Fibroblast of peridontal ligament (primary cell): ENCODE measurements at regions not wholly inside any gene's neighbourhood (a gene's known extent, or its start where the extent isn't known, plus 50 kb on each side); places are given as distances from the start of the nearest gene placed in this dataset.

Source experiments
- DNase-seq: peaks from one replicate; pipeline ENCODE4 v3.0.0-alpha.2; 2010; ENCODE audit errors: extremely low read depth

DNA sequence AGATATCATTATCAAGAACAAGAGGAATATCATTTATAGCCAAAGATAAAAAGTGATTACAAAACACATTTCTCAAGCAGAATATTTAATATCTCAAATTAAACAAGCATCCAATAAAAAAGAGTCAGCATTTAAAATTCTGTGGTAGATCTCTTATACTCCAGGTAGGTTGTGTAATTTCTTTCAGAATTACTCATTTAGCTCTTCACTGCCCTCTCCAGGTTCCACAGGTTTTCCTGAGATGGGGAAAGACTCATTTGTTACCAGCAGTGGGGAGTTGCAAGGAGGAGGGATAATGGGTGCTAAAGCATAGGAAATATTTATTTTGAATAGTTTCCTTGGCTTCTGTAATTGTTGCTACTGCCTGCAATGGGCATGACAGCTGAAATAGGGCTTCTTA lies 83.1 kb upstream of the RASGRP1 start:
- DNase-seq, result peak; percentile 3

DNA sequence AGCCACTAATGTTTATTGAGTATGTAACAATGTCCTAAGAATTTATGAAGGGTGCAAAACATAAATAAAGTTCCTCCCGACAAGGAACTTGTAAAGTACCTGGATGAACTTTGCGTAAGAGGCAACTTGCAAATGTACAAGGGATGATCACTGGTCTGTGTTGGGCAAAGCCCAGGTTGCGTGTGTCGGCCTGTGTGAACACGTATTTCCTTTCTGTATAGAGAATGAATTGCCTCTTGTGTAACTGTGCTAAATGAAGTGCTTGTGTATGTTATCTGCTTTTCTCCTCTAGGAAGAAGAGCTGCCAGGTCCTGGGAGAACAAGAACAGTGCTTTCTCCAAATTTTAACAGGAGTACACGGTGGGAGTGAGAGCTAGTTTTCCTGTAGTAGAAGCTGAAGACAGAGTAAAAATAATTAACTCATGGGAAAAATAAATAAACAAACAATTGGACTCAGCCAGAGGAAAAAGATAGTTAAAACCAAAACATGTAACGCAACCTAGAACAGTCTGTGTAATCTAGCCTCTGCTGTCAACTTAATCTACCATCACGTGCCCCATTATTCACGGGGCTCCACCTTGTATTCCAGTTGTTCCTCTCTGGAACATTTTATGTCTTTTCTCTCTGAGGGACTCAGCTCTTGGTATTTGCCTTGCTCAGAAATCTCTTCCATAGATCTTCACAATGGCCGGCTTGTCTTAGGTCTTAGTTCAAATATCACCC lies 83.7 kb upstream of the RASGRP1 start:
- DNase-seq, result no peak

DNA sequence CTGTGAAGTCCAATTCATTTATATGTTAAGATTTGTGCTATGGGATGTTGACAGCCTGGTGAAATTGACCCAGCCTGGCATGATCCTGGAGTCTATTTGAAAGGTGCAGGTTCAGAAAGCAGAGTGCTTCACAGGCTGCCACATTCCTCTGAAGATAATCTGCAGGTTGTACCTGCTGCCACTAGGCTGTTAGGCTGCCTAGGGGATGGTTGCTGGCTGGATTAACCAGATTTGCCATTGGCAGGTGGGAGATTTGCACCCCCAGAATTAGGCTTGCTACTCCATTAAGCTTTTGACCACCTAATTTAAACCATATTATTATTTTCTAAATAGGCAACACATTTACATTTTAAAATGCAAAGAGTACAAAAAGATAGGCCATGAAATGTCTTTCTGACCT lies 85.8 kb upstream of the RASGRP1 start:
- no peak for DNase-seq

DNA sequence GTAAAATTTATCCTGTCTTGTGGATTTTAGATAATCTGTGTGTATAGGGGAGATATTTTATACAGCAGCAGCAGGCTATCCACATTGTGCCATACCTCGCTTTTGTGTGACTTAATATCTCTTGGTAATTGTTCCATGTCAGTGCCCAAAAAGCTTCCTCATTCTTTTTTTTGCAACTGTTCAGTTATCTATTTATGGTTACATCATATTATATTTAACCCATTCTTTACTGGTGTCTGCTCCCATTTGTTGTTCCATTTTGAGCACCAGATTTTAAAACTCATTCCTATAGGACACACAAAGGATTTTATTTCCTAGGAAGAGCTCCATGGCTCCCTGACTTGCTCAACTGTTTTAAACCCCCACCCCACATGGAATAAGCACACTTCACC lies 86.3 kb upstream of the RASGRP1 start:
- DNase-seq, result no peak

DNA sequence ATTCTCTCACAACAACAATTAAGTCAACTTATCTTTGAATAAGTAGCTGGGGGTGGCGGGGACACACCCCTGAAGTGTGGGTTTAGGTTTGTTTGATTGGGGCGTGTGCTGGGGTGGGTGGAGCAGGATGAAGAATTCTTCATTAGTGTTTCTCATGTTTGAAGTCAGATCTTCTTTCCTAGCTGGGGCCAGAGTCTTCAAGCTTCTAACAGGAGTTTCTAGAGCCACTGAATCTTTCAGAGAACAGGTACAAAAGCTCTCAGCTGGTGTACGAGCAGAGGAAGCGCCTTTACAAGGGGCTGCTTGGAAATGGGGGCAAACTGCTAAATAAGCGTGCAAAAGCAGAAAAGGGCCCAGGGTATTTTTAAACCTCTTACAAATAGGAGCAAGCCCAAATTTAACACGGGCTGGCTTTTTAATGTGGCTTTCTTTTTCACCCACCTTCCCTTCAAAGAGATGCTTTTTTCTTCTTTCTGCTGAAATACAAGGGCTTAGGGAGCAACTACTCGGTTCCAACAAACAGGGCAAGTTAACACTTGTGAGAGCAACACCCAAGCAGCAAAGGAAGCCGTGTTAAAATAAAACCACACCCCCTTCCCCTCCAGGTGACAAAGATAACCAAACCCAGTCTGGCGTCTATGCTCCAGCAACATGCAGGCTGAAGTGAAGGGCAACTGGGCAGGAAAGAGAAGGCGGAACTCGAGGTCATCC lies 86.9 kb upstream of the RASGRP1 start:
- no peak for DNase-seq

DNA sequence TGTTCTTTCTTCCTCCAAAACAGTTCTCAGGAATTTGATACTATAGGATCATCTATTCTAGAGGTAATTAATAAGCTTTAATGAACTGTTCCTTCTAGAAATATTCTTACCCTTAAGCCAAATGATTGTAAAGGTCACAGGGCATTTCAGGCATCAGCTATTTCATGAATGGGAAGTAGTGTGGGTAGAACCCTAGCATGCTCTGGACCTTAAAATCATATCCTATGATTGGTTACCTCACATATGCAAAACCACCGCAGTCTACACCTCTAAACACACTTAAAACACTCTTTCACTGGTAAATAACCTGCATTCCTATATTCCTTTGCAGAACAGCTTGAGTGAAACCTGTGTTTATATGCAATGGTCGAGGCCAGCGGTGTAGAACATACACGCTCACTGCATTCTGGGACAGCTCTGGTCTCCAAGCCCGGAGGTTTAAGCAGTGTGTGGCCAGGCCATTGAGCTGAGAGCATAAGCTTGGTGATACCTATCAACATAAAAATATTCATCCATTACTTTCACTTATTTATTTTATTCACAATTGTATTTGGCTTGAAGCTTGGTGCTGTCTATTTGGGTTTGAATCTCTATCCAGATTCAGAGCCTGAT lies 87.7 kb upstream of the RASGRP1 start:
- no peak for DNase-seq

DNA sequence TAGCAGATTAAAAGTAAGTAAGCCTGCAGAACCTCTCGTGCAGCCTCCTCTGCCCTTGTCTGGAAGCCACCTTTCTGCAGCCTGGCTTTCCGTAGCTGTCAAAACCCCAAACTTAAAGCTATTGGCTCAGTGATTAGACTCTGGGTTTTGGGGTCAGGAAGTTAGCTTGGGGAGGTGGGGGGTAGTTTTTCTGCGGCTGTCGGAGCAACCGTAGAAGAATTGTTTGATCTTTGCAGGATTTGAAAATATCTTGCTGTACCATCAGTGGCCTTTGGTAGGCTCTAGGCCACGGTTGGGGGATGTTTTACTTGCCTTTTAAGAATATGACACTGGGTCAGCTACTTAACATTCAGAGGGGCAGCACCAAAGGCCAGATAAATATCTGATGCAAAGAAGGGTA lies 88.4 kb upstream of the RASGRP1 start:
- no peak for DNase-seq

DNA sequence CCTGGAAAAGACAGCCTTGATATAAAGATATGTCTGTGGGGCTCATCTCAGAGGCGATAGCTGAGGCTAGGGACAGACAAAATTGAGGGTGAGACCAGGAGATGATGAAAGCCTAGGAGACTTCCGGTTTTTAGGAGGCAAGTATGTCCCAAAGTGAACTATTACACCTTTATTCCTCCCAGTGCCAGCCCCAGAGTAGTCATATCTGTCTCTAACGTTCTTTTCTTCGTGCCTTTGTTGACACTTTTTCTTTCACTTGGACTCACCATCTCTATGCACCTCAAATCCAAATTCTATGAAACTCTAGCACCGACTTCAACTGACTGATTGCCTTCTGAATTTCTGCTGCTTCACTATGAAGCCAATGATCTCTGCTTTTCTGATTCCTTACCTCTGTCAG lies 93.8 kb upstream of the RASGRP1 start:
- DNase-seq, result no peak

DNA sequence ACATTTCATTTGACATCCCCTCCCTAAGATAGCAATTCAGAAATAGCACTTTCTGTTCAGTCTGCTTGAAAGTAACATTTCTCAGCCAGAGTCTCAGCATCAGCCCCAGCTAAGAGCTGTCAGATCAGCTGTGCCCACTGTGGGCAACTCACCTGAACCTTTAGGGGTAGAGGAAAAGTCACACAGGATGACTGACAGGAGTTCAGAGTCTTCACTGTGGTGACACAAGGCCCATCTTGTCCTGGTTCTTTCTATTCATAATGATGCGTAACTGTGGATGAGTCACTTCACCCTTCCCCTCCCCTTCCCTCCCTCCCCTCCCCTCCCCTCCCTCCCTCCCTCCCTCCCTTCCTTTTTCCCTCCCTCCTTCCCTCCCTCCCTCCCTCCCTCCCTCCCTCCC lies 96.1 kb upstream of the RASGRP1 start:
- DNase-seq, result no peak

DNA sequence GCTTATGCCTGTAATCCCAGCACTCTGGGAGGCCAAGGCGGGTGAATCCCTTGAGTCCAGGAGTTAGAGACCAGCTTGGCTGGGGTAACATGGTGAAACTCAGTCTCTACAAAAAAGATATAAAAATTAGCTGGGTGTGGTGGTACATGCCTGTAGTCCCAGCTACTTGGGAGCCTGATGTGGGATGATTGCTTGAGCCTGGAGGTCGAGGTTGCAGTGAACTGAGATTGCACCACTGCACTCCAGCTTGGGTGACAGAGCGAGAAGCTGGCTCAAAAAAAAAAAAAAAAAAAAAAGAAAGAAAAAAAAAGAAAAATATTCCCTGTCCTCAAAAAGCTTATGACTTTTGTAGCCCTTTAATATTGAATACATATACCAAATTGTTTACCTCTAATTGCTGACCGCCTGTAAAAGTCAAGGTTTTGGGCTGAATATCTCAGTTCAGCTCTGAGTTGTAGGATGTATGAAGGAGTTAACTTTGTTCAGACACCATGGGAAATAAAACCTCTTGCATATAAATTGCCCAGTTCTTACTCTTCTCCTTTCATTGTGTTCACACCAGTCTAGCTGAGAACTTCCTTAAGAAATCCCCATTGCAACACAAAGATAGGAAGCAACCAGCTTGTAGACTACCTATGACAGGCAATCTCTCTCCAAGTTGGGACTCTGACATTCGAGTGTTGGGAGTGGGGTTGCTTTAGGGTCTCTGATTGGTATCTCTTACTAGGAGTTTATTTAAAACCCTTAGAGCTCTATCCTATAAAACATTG lies 97.6 kb upstream of the RASGRP1 start:
- DNase-seq, result no peak

DNA sequence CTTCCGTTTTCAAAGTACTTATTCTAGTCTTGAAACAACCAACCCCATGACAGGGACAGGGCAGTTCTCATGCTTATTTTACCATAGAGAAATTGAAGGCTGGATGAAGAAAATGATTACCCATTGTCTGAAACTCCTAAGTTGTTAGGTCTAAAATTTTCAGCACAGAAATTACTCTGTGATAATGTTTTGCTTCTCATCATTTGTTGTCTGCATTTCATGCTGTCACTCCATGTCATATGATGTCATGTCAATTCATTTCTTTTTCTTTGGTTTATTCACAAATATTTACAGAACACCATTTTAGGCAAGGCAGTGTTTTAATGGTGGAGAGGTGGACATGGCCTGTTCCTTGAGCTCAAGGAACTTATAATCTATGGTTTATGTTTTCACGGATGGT lies 98.2 kb upstream of the RASGRP1 start:
- no peak for DNase-seq

DNA sequence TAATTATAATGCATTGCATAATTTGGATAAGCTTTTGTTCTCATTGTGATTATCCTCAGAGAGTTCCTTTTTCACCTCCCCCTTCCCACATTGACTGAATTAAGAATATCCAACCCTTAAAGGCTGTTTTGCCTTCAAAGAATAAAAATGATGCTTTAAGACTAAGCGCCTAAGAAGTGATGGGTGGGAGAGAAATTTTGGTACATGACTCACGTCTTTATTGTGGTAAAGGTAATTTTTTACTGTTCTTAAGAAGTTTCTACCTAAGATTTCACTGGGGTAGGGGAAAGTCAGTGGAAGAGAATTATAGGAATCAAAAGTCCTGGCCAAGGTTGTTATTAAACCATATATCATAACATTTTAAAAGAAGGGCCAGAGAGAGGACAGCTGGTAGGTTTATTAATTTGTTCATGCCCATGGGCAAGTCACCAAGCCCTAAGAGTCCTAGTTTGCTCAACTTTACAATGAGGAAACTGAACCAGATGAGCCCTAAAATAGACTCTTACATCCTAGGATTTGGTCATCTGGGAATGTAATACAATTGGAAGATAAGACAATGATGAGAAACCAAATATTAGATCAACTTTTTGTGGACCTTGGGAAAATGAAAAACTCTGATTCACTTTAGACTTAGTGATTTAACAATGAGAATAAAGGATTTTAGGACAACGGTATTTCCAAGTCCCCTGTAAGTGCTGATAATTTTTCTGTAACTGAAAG lies 101.1 kb upstream of the RASGRP1 start:
- no peak for DNase-seq

DNA sequence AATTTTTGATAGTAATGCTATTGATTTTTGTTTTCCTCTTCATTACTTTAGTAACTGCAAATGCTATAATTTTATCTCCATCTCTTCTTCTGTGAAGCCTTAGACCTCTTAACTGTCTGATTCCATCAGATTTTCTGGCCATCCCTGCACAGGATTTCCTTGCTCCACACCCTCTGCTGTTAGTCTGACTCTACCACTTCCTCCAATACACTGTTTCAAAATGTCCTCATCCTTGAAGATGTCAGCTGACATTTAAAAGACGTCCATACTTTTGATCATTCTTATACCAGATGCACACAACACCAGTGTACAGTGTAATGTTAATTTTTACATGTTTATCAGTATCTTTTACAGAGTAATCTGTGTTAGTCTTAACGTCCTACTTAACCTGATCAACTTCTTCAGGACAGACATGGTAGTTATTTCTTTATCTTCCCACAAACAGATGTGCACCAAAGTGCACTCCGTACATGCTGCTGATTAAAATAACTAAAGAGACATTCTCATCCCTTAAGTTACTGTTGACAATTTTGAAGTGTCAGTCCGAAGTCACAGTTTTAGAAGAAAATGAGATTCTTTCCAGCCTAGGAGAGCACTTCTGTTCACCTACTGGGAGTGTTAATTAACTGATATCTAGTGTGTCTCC lies 102.4 kb upstream of the RASGRP1 start:
- DNase-seq, result no peak

DNA sequence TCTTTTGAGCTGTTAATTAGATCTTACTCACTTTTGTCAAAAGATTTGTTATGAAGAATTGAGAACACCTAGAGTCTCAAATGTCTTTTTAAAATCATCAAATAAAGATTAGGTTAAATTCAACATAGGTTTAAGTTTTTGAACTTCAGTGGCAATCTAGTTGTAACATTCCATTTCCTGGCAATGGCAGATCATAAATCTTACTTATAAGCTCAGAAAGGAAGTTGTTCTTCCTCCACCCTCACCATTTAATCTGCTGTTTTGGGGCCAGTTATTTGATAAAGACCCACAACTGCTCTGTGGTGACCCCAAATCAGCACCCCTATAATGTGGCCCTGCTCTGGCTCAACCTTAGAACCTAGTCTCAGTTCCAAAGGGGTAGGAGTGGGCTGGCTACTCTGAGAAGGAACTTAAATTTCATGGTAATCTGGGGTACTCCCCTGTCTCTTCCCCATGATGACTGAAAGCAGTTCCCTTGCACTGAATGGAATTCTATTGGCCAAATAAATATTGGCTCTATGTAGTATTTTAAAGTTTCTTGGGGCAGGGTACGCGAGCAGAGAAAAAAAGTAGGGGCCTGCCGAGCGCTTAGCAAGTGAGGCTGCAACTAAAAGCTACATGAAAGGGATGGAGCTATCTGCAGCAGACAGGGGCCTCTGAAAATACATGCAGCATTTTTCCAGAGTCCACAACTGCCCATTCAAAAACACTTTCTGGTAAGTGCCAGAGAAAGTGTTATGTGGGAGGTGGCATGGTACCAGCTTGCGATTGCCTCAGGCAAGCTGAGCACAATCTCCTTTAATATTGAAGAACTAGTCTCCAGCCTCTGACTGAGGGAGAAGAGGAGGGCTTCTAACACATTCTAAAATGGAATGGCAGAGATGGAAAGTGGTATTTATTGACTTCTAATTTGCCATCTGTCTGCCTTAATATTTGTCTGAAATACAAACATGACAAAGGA lies 103.6 kb upstream of the RASGRP1 start:
- no peak for DNase-seq

DNA sequence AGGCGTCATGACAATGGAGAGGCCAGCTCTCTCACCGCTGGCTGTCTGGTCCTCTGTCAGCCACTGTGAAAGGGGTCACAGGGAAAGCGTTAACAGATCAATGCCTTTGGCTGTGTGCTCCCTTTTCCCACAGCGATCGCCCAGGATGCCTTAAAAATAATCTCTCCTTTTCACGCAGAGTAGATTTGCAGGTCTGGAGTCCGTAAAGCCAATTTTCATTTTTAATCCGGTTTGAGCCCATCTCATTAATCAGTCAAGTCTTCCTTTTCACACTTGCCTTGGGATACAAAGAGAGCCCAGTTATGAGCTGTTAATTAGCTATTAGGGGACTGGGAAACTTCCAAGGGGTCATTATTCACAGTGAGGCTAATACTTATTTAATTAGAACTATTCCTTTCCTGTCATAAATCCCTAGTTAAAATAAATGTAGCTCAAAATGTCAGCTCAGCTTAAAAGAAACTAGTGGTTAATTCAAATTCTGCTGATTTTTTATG lies 104.3 kb upstream of the RASGRP1 start:
- no peak for DNase-seq

DNA sequence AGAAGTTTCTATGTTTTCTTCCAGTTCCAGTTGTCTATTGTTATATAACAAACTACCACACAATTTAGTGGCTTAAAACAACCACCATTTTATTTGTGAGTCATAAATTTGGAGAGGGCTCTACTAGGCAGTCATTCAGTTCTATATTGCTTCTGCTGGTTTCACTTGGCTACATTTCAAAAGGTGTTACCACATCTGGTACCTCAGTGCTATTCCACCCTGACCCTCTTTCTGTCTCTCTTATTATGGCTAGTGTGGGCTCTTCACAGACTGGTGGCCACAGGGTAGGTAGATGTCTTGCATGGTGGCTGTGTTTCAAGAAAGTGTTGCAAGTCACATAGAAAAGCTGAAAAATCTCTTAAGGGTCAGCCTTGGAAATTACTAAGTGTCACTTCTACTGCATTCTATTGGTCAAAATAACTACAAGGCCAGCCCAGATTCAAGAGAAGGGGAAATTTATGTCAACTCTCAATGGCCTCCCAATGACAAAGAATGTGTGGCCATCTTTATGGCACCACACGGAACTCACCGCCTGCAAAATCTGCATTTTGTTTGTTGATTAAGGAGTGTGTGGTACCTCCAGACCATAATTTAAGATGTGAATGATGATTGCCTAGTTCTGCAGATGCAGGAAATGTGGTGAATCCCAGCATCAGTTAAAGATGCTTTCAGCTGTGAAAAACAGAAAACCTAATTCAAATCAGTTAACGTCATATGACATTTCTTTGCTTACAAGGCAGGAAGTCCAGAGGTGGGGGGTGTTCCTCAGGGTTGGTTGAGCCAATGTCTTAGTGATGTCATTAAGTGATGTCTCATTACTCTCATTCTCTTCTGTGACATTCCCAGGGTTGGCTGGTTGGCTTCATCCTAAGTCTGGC lies 105.8 kb upstream of the RASGRP1 start:
- no peak for DNase-seq

DNA sequence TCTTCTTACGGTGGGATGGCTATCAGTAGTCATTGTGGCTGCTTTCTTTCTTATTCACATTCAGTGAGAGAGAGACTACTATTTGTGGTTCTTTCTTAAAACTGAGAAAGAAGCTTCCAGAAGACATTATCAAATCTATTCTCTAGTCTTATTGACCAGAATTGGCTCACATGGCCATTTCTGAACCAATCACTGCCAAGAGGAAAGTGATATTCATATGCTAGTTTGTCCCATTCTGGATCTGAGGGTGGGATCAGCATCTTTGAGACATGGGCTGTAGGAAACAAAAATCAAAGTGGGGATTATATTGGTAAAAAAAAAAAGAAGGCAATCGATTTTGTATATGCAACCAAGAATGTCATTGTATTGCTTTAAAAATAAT lies 106.4 kb upstream of the RASGRP1 start:
- DNase-seq, result no peak

DNA sequence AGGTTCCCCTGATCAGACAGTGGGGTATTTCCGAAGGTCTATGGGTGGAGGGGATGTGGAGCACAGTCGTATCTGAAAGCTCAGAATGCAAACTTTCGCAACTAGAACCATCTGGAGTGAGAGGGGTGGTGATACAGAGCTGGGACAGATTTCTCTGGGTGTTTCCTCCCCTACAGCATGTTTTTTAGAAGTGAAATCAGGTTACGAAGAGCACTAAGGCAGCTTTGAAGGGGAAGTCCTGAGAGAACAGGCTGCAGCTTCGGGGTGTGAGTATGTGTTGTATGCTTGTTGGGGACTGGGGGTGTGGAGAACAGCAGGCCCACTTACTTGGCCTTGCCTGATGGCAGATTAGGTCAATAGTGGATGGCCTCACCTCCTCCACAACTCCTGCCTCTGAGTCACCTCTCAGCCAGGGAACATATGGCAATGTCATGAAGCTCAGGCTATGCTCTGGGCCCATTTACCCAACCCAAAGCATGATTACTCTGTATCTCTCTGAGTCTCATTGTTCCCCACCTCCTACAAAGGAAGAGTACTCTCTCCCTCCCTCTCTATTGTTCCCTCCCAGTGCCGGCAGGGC lies 107.2 kb upstream of the RASGRP1 start:
- no peak for DNase-seq

DNA sequence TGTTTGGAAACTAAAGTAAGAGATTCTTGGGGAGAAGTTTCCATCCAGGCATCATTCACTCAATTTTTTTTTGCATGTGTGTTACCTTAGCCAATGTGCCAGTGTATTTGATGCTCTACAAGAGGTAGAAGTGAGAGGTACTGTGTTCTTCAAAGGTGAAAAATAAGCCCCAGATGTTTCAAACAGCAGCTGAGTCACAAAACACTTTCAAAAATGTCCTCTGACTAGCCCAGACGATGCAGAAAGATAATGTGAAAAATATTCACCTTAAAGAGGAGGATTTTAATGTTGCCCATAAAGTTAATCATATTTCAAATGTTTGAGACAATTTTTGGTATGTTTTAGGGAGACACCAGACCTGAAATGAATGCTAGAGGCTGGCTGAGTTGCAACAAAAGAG lies 107.7 kb upstream of the RASGRP1 start:
- no peak for DNase-seq
